Muscle layer of duodenum (tissue), 2 donors: ENCODE measurements at regions not wholly inside any gene's neighbourhood (a gene's known extent, or its start where the extent isn't known, plus 50 kb on each side); places are given as distances from the start of the nearest gene placed in this dataset.

Experiments used
- H3K27ac ChIP-seq: one replicate; pipeline ENCODE4 v1.7.0; 2013; ENCODE audit warnings: mild to moderate bottlenecking, low read length
- H3K27me3 ChIP-seq: one replicate; pipeline ENCODE4 v1.7.0; 2013; ENCODE audit warnings: low read depth, mild to moderate bottlenecking, control low read depth, low read length
- H3K36me3 ChIP-seq, 2 donors: one replicate each; pipeline ENCODE4 v1.7.0; 2013; ENCODE audit warnings: low read length in 2 of 2, control low read depth in 1 of 2, mild to moderate bottlenecking in 1 of 2; ENCODE audit not compliant: insufficient read depth in 2 of 2, control insufficient read depth in 1 of 2
- H3K4me1 ChIP-seq, 2 donors: one replicate each; pipeline ENCODE4 v1.7.0; 2013; ENCODE audit warnings: low read length in 2 of 2, mild to moderate bottlenecking in 2 of 2, control low read depth in 1 of 2, moderate library complexity in 1 of 2; ENCODE audit not compliant: insufficient read depth in 2 of 2, control insufficient read depth in 1 of 2
- H3K4me3 ChIP-seq, 2 donors: one replicate each; pipeline ENCODE4 v1.7.0; 2013; ENCODE audit warnings: low read length in 2 of 2, low read depth in 1 of 2, mild to moderate bottlenecking in 1 of 2
- H3K9me3 ChIP-seq, 2 donors: one replicate each; pipeline ENCODE4 v1.7.0; 2013; ENCODE audit warnings: low read length in 2 of 2, control low read depth in 1 of 2, mild to moderate bottlenecking in 1 of 2; ENCODE audit not compliant: control insufficient read depth in 1 of 2
- donor health status: healthy.

GRCh38 chr5:117236941-117237340 is 662.3 kb upstream of the SEMA6A start:
- H3K4me1 ChIP-seq: no peaks in the 10 kb centered on the region
- H3K36me3 ChIP-seq: no peaks in the 10 kb centered on the region
- H3K9me3 ChIP-seq: no peaks in the 10 kb centered on the region
- no peaks in the 10 kb centered on the region for H3K27me3 ChIP-seq
- no peak overlapping the region for H3K27ac ChIP-seq
- no peak overlapping the region for H3K4me3 ChIP-seq

GRCh38 chr5:117235786-117236185 is 661.2 kb upstream of the SEMA6A start:
- Histone ChIP-seq H3K36me3 (no peaks in the 10 kb centered on the region), H3K27ac (no peak overlapping the region), H3K9me3 (no peaks in the 10 kb centered on the region), H3K4me3 (no peak overlapping the region), H3K4me1 (no peaks in the 10 kb centered on the region), H3K27me3 (no peaks in the 10 kb centered on the region)

DNA sequence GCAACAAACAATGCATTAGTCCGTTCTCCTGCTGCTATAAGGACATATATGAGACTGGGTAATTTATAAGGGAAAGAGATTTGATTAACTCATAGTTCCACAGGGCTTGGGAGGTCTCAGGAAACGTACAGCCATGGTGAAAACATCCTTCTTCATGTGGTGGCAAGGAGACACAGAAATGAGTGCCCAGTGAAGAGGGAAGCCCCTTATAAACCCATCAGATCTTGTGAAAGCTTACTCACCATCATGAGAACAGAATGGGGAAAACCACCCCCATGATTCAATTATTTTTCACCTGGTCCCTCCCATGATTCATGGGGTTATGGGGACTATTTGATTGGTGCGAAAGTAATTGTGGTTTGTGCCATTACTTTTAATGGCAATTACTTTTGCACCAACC is 655.8 kb upstream of the SEMA6A start:
- Histone ChIP-seq H3K36me3 (no peaks in the 10 kb centered on the region), H3K27ac (no peak overlapping the region), H3K9me3 (no peaks in the 10 kb centered on the region), H3K4me3 (no peak overlapping the region), H3K4me1 (no peaks in the 10 kb centered on the region), H3K27me3 (no peaks in the 10 kb centered on the region)

DNA sequence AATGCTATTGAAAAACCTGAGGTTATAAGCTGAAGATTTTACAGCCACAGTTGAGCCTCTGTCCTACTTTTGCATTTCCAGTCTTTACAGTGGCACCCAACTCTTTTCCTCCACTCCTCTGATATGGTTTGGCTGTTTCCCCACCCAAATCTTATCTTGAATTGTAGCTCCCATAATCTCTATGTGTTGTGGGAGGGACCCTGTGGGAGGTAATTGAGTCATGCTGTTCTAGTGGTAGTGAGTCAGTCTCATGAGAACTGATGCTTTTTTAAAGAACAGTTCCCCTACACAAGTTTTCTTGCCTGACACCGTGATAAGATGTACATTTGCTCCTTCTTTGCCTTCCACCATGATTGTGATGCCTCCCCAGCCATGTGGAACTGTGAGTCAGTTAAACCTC is 646.1 kb upstream of the SEMA6A start:
- Histone ChIP-seq H3K4me3 (no peak overlapping the region), H3K36me3 (no peaks in the 10 kb centered on the region), H3K9me3 (no peaks in the 10 kb centered on the region), H3K27ac (no peak overlapping the region), H3K27me3 (no peaks in the 10 kb centered on the region), H3K4me1 (no peaks in the 10 kb centered on the region)

DNA sequence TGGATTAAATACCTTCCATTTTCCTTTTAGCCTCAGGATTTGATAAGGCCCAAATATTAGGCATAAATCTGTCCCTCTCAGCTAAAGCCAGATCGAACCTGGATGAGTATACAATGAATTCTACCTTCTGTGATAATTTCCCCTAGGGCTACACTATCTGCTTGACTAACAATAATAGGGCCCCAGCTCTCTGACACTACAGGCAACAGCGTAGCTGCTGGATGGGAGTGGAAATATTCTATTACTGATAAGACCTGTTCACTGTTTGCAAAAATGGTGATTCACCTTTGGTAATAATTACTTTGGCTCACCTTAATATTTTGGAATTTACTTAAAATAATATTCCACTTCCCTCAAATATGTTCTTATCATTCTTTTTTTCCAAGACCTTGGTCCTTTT is 644.2 kb upstream of the SEMA6A start:
- no peaks in the 10 kb centered on the region for H3K9me3 ChIP-seq
- H3K27ac ChIP-seq: no peak overlapping the region
- no peaks in the 10 kb centered on the region for H3K27me3 ChIP-seq
- H3K36me3 ChIP-seq: no peaks in the 10 kb centered on the region
- H3K4me1 ChIP-seq: no peaks in the 10 kb centered on the region
- no peak overlapping the region for H3K4me3 ChIP-seq

GRCh38 chr5:117212866-117213265 is 638.2 kb upstream of the SEMA6A start:
- Histone ChIP-seq H3K27me3 (no peaks in the 10 kb centered on the region), H3K27ac (no peak overlapping the region), H3K4me1 (no peaks in the 10 kb centered on the region), H3K36me3 (no peaks in the 10 kb centered on the region), H3K4me3 (no peak overlapping the region), H3K9me3 (no peaks in the 10 kb centered on the region)

DNA sequence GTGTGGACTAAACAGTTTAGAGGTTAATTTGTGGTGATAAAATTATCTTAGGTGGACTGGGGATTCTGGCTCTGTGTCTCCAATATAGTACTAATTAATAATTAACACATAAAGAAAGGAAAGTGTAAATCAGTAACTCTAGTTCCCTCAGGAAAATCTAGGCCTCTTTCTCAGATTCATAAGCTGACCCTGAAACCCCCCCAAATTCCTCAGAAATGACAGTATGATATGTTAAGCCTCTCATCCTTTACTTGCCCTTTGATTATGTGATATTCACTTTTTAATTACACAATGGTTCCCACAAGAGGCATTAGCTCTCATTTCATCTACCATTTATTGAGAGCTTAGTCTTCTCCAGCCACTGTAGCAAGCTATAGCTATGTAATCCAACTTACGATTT is 636.2 kb upstream of the SEMA6A start:
- H3K36me3 ChIP-seq: no peaks in the 10 kb centered on the region
- H3K4me3 ChIP-seq: no peak overlapping the region
- H3K27me3 ChIP-seq: no peaks in the 10 kb centered on the region
- no peak overlapping the region for H3K27ac ChIP-seq
- H3K9me3 ChIP-seq: no peaks in the 10 kb centered on the region
- H3K4me1 ChIP-seq: no peaks in the 10 kb centered on the region

- H3K4me1 ChIP-seq: no peaks in the 10 kb centered on the region
Measured at GRCh38 chr5:117209479-117209878, 634.9 kb upstream of the SEMA6A start.

DNA sequence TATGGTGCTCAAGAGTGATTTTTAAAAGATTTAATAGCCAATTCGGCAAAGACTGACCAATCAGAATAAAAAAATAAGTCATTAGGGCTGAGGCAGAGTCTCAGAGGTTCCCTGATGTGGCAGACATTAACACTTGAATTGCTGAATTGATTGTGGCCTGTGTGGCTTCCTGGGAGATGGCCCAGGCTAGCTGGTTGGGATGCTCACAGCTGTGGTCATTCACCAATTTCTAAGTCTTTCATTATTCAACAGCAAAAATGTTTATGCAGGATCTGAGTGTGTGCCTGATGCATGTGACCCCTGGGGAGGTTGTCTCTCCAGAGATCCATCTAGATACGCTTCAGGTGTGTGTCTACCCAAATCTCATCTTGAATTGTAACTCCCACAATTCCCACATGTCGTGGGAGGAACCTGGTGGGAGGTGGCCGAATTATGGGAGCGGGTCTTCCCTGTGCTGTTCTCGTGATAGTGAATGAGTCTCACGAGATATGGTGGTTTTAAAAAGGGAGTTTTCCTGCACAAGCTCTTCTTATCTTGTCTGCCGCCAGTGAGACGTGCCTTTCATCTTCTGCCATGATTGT is 632.6 kb upstream of the SEMA6A start:
- no peaks in the 10 kb centered on the region for H3K36me3 ChIP-seq
- H3K4me3 ChIP-seq: no peak overlapping the region
- H3K27me3 ChIP-seq: no peaks in the 10 kb centered on the region
- H3K4me1 ChIP-seq: no peaks in the 10 kb centered on the region
- H3K27ac ChIP-seq: no peak overlapping the region
- no peaks in the 10 kb centered on the region for H3K9me3 ChIP-seq

More at GRCh38 chr5:117209479-117209878, 634.9 kb upstream of the SEMA6A start:
- H3K36me3 ChIP-seq: no peaks in the 10 kb centered on the region
- H3K27ac ChIP-seq: no peak overlapping the region
- no peak overlapping the region for H3K4me3 ChIP-seq
- H3K9me3 ChIP-seq: no peaks in the 10 kb centered on the region
- H3K27me3 ChIP-seq: no peaks in the 10 kb centered on the region

DNA sequence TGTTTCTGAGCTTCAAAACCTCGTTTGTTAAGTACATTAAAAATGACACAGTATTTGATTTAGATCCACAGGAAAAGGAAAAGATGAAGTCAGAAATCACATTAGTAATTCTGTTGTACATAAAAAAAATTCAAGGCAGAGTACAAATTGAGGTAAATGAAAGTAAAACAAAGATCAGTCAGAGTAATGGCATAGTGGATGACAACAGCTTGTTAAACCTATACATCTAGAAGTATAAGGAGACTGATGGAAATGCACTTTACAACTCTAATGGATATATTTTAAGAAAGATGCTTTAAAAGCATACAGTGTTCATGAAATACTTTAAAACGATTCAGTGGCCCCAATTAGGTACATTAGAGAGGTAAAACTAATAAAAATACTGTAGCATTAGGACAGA is 631.3 kb upstream of the SEMA6A start:
- Histone ChIP-seq H3K36me3 (no peaks in the 10 kb centered on the region), H3K9me3 (no peaks in the 10 kb centered on the region), H3K27ac (no peak overlapping the region), H3K27me3 (no peaks in the 10 kb centered on the region), H3K4me1 (no peaks in the 10 kb centered on the region), H3K4me3 (no peak overlapping the region)

DNA sequence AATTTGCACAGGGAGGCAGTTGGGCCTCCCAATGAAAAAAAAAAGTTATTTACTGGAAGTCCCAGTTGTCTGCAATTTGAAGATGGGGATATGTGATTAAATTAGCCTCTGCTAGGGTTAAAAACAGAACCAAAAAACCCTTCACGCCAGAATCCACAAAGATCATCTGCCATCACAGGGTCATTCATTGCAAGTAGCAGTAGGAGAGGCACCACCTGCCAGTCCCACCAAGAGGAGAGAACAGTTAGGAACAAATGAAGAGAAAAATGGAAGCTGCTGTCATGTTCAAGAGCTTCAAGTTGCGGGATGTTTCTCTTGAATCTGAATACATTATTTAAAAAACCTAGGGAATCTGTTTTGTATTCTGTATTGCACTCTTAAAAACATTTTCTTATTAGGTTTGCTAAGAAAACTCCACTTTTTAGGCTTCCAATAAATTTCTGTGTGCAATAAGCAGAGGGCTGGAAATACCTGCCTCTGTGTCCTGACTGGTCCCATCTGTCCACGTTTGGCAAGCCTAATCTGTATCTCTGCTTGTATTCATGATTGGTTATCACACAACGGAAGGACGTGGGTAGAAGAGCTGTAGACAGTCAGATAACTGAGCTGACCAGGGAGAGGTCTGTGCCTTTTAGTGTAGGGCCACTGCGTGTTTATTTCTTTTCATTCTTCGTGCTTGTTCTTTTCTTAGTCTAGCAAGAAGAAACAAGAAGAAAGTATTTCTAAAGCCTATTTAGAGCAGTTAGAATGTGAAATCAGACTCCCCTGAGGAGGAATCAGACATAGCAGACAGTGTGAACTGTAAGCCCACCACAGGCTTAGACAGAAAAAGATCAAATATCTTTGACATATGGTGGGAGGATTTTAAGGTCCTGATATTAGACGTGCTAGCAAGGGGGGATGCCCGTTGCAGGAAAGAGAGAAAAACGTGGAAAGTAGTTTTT is 630.6 kb upstream of the SEMA6A start:
- Histone ChIP-seq H3K36me3 (no peaks in the 10 kb centered on the region), H3K9me3 (no peaks in the 10 kb centered on the region), H3K27me3 (no peaks in the 10 kb centered on the region), H3K4me1 (no peaks in the 10 kb centered on the region), H3K27ac (no peak overlapping the region), H3K4me3 (no peak overlapping the region)
